Endodermal cell (in vitro differentiated cells): ENCODE measurements at regions not wholly inside any gene's neighbourhood (a gene's known extent, or its start where the extent isn't known, plus 50 kb on each side); places are given as distances from the start of the nearest gene placed in this dataset.
"Not testable (repeated sequence)": the region's sequence is repeated elsewhere in the genome, so short reads cannot be mapped to it uniquely, and the experiment has no call there.

Experiments
- DNase-seq: peaks from one replicate; pipeline ENCODE4 v3.0.0-alpha.2; 2017
- H3K27ac ChIP-seq: 2 replicates; pipeline ENCODE4 v1.5.1; 2013; ENCODE audit warnings: mild to moderate bottlenecking, low read depth, low read length, moderate library complexity
- H3K27me3 ChIP-seq: 2 replicates; pipeline ENCODE4 v1.6.1; 2013; ENCODE audit warnings: mild to moderate bottlenecking, low read length, moderate library complexity; ENCODE audit not compliant: insufficient read depth, control insufficient read depth, poor library complexity, severe bottlenecking
- H3K36me3 ChIP-seq: 2 replicates; pipeline ENCODE4 v1.7.0; 2013; ENCODE audit warnings: mild to moderate bottlenecking, low read length, moderate library complexity; ENCODE audit not compliant: control insufficient read depth, insufficient read depth
- H3K4me1 ChIP-seq: one replicate; pipeline ENCODE4 v1.7.0; 2013; ENCODE audit warnings: low read length; ENCODE audit not compliant: control insufficient read depth, insufficient read depth
- H3K4me3 ChIP-seq: 2 replicates; pipeline ENCODE4 v1.5.1; 2013; ENCODE audit warnings: mild to moderate bottlenecking, low read length, moderate library complexity
- H3K9ac ChIP-seq: 2 replicates; pipeline ENCODE4 v1.6.1; 2013; ENCODE audit warnings: mild to moderate bottlenecking, low read length, moderate library complexity; ENCODE audit not compliant: poor library complexity, severe bottlenecking; ENCODE audit errors: extremely low read depth
- H3K9me3 ChIP-seq: 2 replicates; pipeline ENCODE4 v1.6.1; 2013; ENCODE audit warnings: mild to moderate bottlenecking, low read length, moderate library complexity; ENCODE audit not compliant: control insufficient read depth
- H3K27ac Mint-ChIP-seq: 2 replicates; pipeline ENCODE4 v1.8.0; 2020; ENCODE audit warnings: mixed read lengths
- H3K27me3 Mint-ChIP-seq: 2 replicates; pipeline ENCODE4 v1.8.0; 2021; ENCODE audit warnings: mild to moderate bottlenecking, mixed read lengths; ENCODE audit not compliant: insufficient read depth
- H3K36me3 Mint-ChIP-seq: 2 replicates; pipeline ENCODE4 v1.8.0; 2020; ENCODE audit warnings: low read depth, mixed read lengths
- H3K4me1 Mint-ChIP-seq: 2 replicates; pipeline ENCODE4 v1.8.0; 2020; ENCODE audit warnings: mixed read lengths
- H3K4me3 Mint-ChIP-seq: 2 replicates; pipeline ENCODE4 v1.8.0; 2020; ENCODE audit warnings: mild to moderate bottlenecking, moderate library complexity, mixed read lengths
- H3K9me3 Mint-ChIP-seq: 2 replicates; pipeline ENCODE4 v1.8.0; 2020; ENCODE audit warnings: mild to moderate bottlenecking, mixed read lengths
- WGBS, 2 experiments: methylation state at CpG; one replicate each; pipeline versions ENCODE4 v1.1.5 to v1.1.7; 2013; ENCODE audit warnings: missing lambda C conversion rate in 2 of 2, mixed read lengths in 1 of 2; ENCODE audit not compliant: insufficient coverage in 1 of 2, insufficient read length in 1 of 2; 5-methylcytosine and 5-hydroxymethylcytosine counted together
- TF ChIP-seq, protein P1 (sequence below): fragments of 200-600 bp; sonication (generic); conservative IDR thresholded peaks from 2 replicates; pipeline ENCODE4 v1.5.0; 2021; ENCODE audit warnings: antibody characterized with exemption, mild to moderate bottlenecking

DNA sequence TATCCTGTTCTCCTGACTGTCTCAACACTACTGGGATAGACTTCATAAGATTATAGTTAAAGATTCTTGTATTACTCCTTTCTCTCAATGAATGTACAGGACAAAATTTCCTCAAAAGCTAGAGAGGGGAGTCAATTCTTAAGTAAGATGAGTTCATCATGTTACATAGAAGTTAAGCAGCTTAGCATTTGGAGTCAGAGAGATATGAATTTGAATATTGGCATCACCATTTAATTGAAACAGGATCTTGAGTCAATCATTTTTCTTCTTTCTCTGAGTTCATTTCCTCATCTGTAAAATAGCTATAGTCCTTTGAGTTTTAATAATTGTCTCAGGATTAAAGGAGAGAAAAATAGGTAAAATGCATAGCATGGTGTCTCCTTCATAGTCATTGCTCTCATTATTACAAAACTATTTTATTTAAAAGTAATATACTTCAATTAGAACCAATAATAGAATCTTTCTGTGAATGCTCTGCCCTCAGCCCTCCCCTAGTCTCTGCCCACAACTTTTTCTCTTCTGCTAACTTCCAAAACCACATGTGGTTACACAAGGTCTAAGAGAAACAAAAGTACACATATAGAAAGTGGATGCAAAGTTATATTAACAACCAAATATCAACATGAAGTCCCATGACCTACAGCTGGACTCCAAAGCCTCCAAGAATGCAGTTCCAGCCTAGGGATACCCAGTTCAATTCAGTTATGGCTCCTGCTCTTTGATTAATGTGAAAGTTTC is 265.6 kb downstream of the TLE1 start:
- Histone ChIP-seq H3K9me3 (peaks cover 35% of the 10 kb centered on the region), H3K36me3 (no peaks in the 10 kb centered on the region), H3K4me1 (no peaks in the 10 kb centered on the region), H3K27me3 (no peaks in the 10 kb centered on the region), H3K27ac (no peak overlapping the region), H3K9ac (no peak overlapping the region), H3K4me3 (no peak overlapping the region)
- TF ChIP-seq, protein P1, sequence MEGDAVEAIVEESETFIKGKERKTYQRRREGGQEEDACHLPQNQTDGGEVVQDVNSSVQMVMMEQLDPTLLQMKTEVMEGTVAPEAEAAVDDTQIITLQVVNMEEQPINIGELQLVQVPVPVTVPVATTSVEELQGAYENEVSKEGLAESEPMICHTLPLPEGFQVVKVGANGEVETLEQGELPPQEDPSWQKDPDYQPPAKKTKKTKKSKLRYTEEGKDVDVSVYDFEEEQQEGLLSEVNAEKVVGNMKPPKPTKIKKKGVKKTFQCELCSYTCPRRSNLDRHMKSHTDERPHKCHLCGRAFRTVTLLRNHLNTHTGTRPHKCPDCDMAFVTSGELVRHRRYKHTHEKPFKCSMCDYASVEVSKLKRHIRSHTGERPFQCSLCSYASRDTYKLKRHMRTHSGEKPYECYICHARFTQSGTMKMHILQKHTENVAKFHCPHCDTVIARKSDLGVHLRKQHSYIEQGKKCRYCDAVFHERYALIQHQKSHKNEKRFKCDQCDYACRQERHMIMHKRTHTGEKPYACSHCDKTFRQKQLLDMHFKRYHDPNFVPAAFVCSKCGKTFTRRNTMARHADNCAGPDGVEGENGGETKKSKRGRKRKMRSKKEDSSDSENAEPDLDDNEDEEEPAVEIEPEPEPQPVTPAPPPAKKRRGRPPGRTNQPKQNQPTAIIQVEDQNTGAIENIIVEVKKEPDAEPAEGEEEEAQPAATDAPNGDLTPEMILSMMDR: no peak
- Mint-ChIP-seq H3K4me3 (no peak overlapping the region), H3K9me3 (peaks cover 42% of the 10 kb centered on the region), H3K4me1 (no peaks in the 10 kb centered on the region), H3K27me3 (no peaks in the 10 kb centered on the region), H3K27ac (no peak overlapping the region), H3K36me3 (peaks cover 4% of the 10 kb centered on the region)
- no peak for DNase-seq

DNA sequence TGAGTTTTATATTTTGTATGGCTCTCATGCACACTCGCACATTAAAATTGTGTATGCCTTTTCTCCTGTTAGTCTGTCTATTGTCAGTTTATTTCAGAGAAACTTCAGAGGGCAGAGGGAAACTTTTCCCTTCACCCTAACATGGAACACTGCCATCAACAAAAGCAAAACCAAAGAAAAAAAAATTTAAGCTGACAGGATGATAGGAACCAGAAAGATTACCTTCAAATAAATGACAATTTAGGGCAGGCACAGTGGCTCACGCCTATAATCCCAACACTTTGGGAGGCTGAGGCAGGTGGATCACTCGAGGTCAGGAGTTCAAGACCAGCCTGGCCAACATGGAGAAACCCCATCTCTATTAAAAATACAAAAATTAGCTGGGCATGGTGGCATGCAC is 268.3 kb downstream of the TLE1 start:
- H3K4me1 Mint-ChIP-seq: not testable (repeated sequence)
- 83 to 90% methylated on average over 1 to 3 of the region's 3 CpGs for WGBS, 2 experiments

DNA sequence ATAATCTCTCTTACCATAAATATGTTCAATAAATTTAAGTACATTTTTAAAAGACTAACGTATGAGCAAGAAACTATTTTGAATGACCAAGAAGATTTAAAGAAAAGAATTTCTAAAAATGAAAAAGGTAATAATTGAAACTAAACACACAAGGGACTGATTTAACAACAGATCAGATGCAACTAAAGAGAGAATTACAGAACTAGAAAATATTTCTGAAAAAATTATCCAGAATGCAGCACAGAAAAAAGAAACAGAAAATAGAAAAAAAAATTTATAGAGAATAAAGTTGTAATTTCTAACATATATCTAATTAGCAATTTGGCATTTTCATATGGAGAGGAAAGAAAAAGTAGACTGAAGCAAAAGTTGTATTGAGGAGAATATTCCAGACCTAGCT is 269.3 kb downstream of the TLE1 start:
- Histone ChIP-seq H3K27me3 (no peaks in the 10 kb centered on the region), H3K4me1 (no peaks in the 10 kb centered on the region), H3K9me3 (peaks cover 16% of the 10 kb centered on the region), H3K36me3 (no peaks in the 10 kb centered on the region), H3K9ac (no peak overlapping the region), H3K4me3 (no peak overlapping the region), H3K27ac (no peak overlapping the region)
- no peak overlapping the region for H3K27ac Mint-ChIP-seq
- no peak overlapping the region for H3K4me3 Mint-ChIP-seq
- H3K4me1 Mint-ChIP-seq: no peaks in the 10 kb centered on the region
- 100% methylated on average over 1 of the region's 1 CpG; no CpG with 5 or more reads in 1 of the 2 experiments for WGBS, 2 experiments
- H3K27me3 Mint-ChIP-seq: no peaks in the 10 kb centered on the region
- H3K9me3 Mint-ChIP-seq: peaks cover 21% of the 10 kb centered on the region
- TF ChIP-seq, protein P1: no peak
- no peaks in the 10 kb centered on the region for H3K36me3 Mint-ChIP-seq
- DNase-seq: no peak

More for the DNA sequence above, 268.3 kb downstream of the TLE1 start:
- DNase-seq, H3K27ac ChIP-seq, H3K9ac ChIP-seq, H3K4me1 ChIP-seq, H3K36me3 ChIP-seq, H3K36me3 Mint-ChIP-seq, H3K4me3 Mint-ChIP-seq, H3K27me3 Mint-ChIP-seq, H3K27me3 ChIP-seq, H3K4me3 ChIP-seq, H3K27ac Mint-ChIP-seq: not testable (repeated sequence)
- H3K9me3 ChIP-seq: peaks cover 16% of the 10 kb centered on the region
- H3K9me3 Mint-ChIP-seq: peaks cover 27% of the 10 kb centered on the region

DNA sequence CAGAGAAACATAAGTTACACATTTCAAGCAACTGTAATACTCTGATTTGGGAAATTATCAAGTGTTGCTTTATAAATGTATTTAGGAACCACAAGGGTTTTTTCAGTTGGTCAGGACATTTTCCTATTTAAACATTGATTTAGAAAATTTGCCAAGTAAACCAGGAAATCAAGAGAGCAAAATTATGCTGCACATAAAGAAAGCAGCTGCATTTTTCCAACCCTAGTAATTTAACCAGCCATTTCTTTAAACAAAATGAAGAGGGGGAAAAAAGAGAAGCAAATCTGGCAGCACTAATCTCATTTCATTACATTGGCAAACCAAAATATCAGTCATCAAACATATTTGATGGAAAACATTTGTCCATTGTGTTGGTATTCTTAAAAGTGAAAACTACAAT is 271.4 kb downstream of the TLE1 start:
- H3K4me3 ChIP-seq: no peak overlapping the region
- no peaks in the 10 kb centered on the region for H3K4me1 Mint-ChIP-seq
- H3K9me3 Mint-ChIP-seq: peaks cover 17% of the 10 kb centered on the region
- no peaks in the 10 kb centered on the region for H3K36me3 Mint-ChIP-seq
- no peaks in the 10 kb centered on the region for H3K27me3 Mint-ChIP-seq
- TF ChIP-seq, protein P1: no peak
- H3K9me3 ChIP-seq: peaks cover 11% of the 10 kb centered on the region
- H3K27me3 ChIP-seq: no peaks in the 10 kb centered on the region
- no peaks in the 10 kb centered on the region for H3K4me1 ChIP-seq
- no peak overlapping the region for H3K27ac Mint-ChIP-seq
- no peak for DNase-seq
- H3K27ac ChIP-seq: no peak overlapping the region
- H3K36me3 ChIP-seq: no peaks in the 10 kb centered on the region
- no peak overlapping the region for H3K4me3 Mint-ChIP-seq
- H3K9ac ChIP-seq: no peak overlapping the region
